GM23338 (cell line): ENCODE measurements at regions not wholly inside any gene's neighbourhood (a gene's known extent, or its start where the extent isn't known, plus 50 kb on each side); places are given as distances from the start of the nearest gene placed in this dataset.

ENCODE experiments used
- ATAC-seq: fragments of 200-7000 bp; cut with Tn5 transposase; 3 replicates; pipeline ENCODE4 v1.9.1; 2020
- DNase-seq: peaks from one replicate; pipeline ENCODE4 v3.0.0-alpha.2; 2015; ENCODE audit warnings: low spot score
- H2AFZ ChIP-seq: fragments of 200-600 bp; sonication (generic); 2 replicates; pipeline ENCODE4 v1.8.0; 2016; ENCODE audit warnings: antibody characterized with exemption, mild to moderate bottlenecking, moderate library complexity
- H3F3A ChIP-seq: fragments of 200-600 bp; sonication (generic); replicated peaks from 2 replicates; pipeline ENCODE4 v1.8.0; 2017; ENCODE audit warnings: antibody characterized with exemption, mixed run types, low read depth
- H3K27ac ChIP-seq: fragments of 200-600 bp; sonication (generic); 2 replicates; pipeline ENCODE4 v1.6.1; 2016; ENCODE audit warnings: low read depth
- H3K27me3 ChIP-seq: fragments of 200-600 bp; sonication (generic); 2 replicates; pipeline ENCODE4 v1.8.0; 2016; ENCODE audit warnings: mild to moderate bottlenecking, mixed run types, moderate library complexity; ENCODE audit not compliant: insufficient read depth
- H3K36me3 ChIP-seq: fragments of 200-600 bp; sonication (generic); 2 replicates; pipeline ENCODE4 v1.8.0; 2016; ENCODE audit warnings: mild to moderate bottlenecking; ENCODE audit not compliant: insufficient read depth
- H3K4me1 ChIP-seq: fragments of 200-600 bp; sonication (generic); 2 replicates; pipeline ENCODE4 v1.8.0; 2016; ENCODE audit warnings: mild to moderate bottlenecking, moderate library complexity; ENCODE audit not compliant: insufficient read depth
- H3K4me2 ChIP-seq: fragments of 200-600 bp; sonication (generic); 2 replicates; pipeline ENCODE4 v1.7.1; 2017; ENCODE audit warnings: mixed run types
- H3K4me3 ChIP-seq: fragments of 200-600 bp; sonication (generic); 2 replicates; pipeline ENCODE4 v1.6.1; 2016; ENCODE audit warnings: mixed run types
- H3K79me2 ChIP-seq: fragments of 200-600 bp; sonication (generic); replicated peaks from 2 replicates; pipeline ENCODE4 v1.8.0; 2017; ENCODE audit warnings: mild to moderate bottlenecking; ENCODE audit not compliant: insufficient read depth
- H3K9me2 ChIP-seq: fragments of 200-600 bp; sonication (generic); 2 replicates; pipeline ENCODE4 v1.8.0; 2017; ENCODE audit not compliant: insufficient read depth
- H4K20me1 ChIP-seq: fragments of 200-600 bp; sonication (generic); replicated peaks from 2 replicates; pipeline ENCODE4 v1.8.0; 2017; ENCODE audit warnings: mild to moderate bottlenecking; ENCODE audit not compliant: insufficient read depth
- H3K27ac Mint-ChIP-seq: 2 replicates; pipeline ENCODE4 v1.8.0; 2020; ENCODE audit warnings: inconsistent platforms, mild to moderate bottlenecking, moderate library complexity, mixed read lengths
- H3K27me3 Mint-ChIP-seq: 3 replicates; pipeline ENCODE4 v1.8.0; 2022; ENCODE audit warnings: low read depth, mild to moderate bottlenecking, moderate library complexity, mixed read lengths, inconsistent platforms; ENCODE audit not compliant: insufficient read depth, poor library complexity
- H3K36me3 Mint-ChIP-seq: 3 replicates; pipeline ENCODE4 v1.8.0; 2021; ENCODE audit warnings: low read depth, mild to moderate bottlenecking, inconsistent platforms, moderate library complexity, mixed read lengths
- H3K4me1 Mint-ChIP-seq: 3 replicates; pipeline ENCODE4 v1.8.0; 2020; ENCODE audit warnings: mild to moderate bottlenecking, inconsistent platforms, mixed read lengths
- H3K4me3 Mint-ChIP-seq: 3 replicates; pipeline ENCODE4 v1.8.0; 2021; ENCODE audit warnings: moderate library complexity, mild to moderate bottlenecking, inconsistent platforms, mixed read lengths
- H3K9me3 Mint-ChIP-seq: 3 replicates; pipeline ENCODE4 v1.8.0; 2020; ENCODE audit warnings: moderate library complexity, mild to moderate bottlenecking, inconsistent platforms, mixed read lengths
- CREB1 ChIP-seq: fragments of 250-450 bp; sonication (Bioruptor Pico); IDR thresholded peaks from 2 replicates; pipeline ENCODE4 v1.5.0; 2020; ENCODE audit warnings: low read depth, mild to moderate bottlenecking, moderate library complexity
- CTCF ChIP-seq, 2 experiments: fragments of 200-600 bp in 1 of 2; sonication (generic) in 1 of 2; conservative IDR thresholded peaks; 2 replicates each; pipeline versions ENCODE4 v1.5.1 to v1.6.1; 2016 to 2017; ENCODE audit warnings: antibody characterized with exemption in 2 of 2, low read depth in 2 of 2, mild to moderate bottlenecking in 2 of 2, moderate library complexity in 1 of 2
- EZH2 ChIP-seq: fragments of 200-600 bp; sonication (generic); IDR thresholded peaks from one replicate; pipeline ENCODE4 v1.8.0; 2017; ENCODE audit warnings: antibody characterized with exemption, mild to moderate bottlenecking, low read depth; ENCODE audit not compliant: unreplicated experiment
- EZH2phosphoT487 ChIP-seq: fragments of 200-600 bp; sonication (generic); IDR thresholded peaks from one replicate; pipeline ENCODE4 v1.8.1; 2018; ENCODE audit warnings: antibody characterized with exemption; ENCODE audit not compliant: unreplicated experiment
- JUNB ChIP-seq: IDR thresholded peaks from one replicate; pipeline ENCODE4 v1.6.1; 2016; ENCODE audit warnings: antibody characterized with exemption; ENCODE audit not compliant: unreplicated experiment
- NANOG ChIP-seq: IDR thresholded peaks from 2 replicates; pipeline ENCODE4 v1.6.1; 2016; ENCODE audit warnings: antibody characterized with exemption, borderline replicate concordance
- POLR2AphosphoS5 ChIP-seq: IDR thresholded peaks from 2 replicates; pipeline ENCODE4 v1.6.1; 2016; ENCODE audit warnings: antibody characterized with exemption, low read depth
- REST ChIP-seq: IDR thresholded peaks from one replicate; pipeline ENCODE4 v1.6.1; 2018; ENCODE audit warnings: antibody characterized with exemption; ENCODE audit not compliant: unreplicated experiment
- STAT1 ChIP-seq: IDR thresholded peaks from one replicate; pipeline ENCODE4 v1.6.1; 2016; ENCODE audit warnings: antibody characterized with exemption; ENCODE audit not compliant: unreplicated experiment
- ZNF114 ChIP-seq: fragments of 250-450 bp; sonication (Bioruptor Pico); IDR thresholded peaks from 2 replicates; pipeline ENCODE4 v1.5.0; 2020; ENCODE audit warnings: mild to moderate bottlenecking, moderate library complexity
- ZNF331 ChIP-seq: fragments of 250-450 bp; sonication (Bioruptor Pico); IDR thresholded peaks from 2 replicates; pipeline ENCODE4 v1.5.0; 2020; ENCODE audit warnings: low read depth, mild to moderate bottlenecking, moderate library complexity
- ZNF462 ChIP-seq: fragments of 250-450 bp; sonication (Bioruptor Pico); IDR thresholded peaks from 2 replicates; pipeline ENCODE4 v1.5.0; 2020; ENCODE audit warnings: mild to moderate bottlenecking, moderate library complexity
- TF ChIP-seq, protein P1 (sequence below): IDR thresholded peaks from 2 replicates; pipeline ENCODE4 v1.6.1; 2016; ENCODE audit warnings: antibody characterized with exemption

- no peak overlapping the region for H3K4me3 Mint-ChIP-seq
- H3K27ac Mint-ChIP-seq: no peak overlapping the region
- no peaks in the 10 kb centered on the region for H3K27me3 ChIP-seq
- no peaks in the 10 kb centered on the region for H3K4me1 Mint-ChIP-seq
- no peak overlapping the region for H2AFZ ChIP-seq
- no peak overlapping the region for H3K27ac ChIP-seq
- H3K4me3 ChIP-seq: no peak overlapping the region
- no peak for TF ChIP-seq JUNB
- TF ChIP-seq CREB1 (CRISPR knock-in tag): no peak
- no peak for TF ChIP-seq EZH2phosphoT487
- no peak for TF ChIP-seq STAT1
- no peak for TF ChIP-seq ZNF114 (CRISPR knock-in tag)
- no peak for TF ChIP-seq ZNF331 (CRISPR knock-in tag)
- TF ChIP-seq, protein P1, sequence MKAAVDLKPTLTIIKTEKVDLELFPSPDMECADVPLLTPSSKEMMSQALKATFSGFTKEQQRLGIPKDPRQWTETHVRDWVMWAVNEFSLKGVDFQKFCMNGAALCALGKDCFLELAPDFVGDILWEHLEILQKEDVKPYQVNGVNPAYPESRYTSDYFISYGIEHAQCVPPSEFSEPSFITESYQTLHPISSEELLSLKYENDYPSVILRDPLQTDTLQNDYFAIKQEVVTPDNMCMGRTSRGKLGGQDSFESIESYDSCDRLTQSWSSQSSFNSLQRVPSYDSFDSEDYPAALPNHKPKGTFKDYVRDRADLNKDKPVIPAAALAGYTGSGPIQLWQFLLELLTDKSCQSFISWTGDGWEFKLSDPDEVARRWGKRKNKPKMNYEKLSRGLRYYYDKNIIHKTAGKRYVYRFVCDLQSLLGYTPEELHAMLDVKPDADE: no peak
- TF ChIP-seq REST: no peak
- no peak for TF ChIP-seq POLR2AphosphoS5
- TF ChIP-seq NANOG: no peak
- no peak for TF ChIP-seq EZH2
- TF ChIP-seq CTCF (conservative IDR thresholded peaks at IDR 0.05; ENCODE audit: low read depth in 2 of 2): no peak
- no peak for TF ChIP-seq ZNF462 (CRISPR knock-in tag)
- no peaks in the 10 kb centered on the region for H3K79me2 ChIP-seq
- H3K9me3 Mint-ChIP-seq: no peaks in the 10 kb centered on the region
- DNase-seq (no peak), ATAC-seq (no peak)
- H3K36me3 ChIP-seq: no peaks in the 10 kb centered on the region
- no peaks in the 10 kb centered on the region for H3F3A ChIP-seq
- no peaks in the 10 kb centered on the region for H3K4me1 ChIP-seq
- no peak overlapping the region for H3K4me2 ChIP-seq
- no peaks in the 10 kb centered on the region for H4K20me1 ChIP-seq
- no peaks in the 10 kb centered on the region for H3K27me3 Mint-ChIP-seq
- no peaks in the 10 kb centered on the region for H3K36me3 Mint-ChIP-seq
- no peaks in the 10 kb centered on the region for H3K9me2 ChIP-seq
Measured at GRCh38 chr2:22560021-22560420, 825.0 kb upstream of the KLHL29 start.
